HG02763 (cell line): ENCODE measurements at regions not wholly inside any gene's neighbourhood (a gene's known extent, or its start where the extent isn't known, plus 50 kb on each side); places are given as distances from the start of the nearest gene placed in this dataset.

Experiments used
- ATAC-seq: cut with Tn5 transposase; IDR thresholded peaks from one replicate; pipeline ENCODE4 v1.9.1; 2021; ENCODE audit warnings: mild to moderate bottlenecking, moderate library complexity; ENCODE audit not compliant: unreplicated experiment

- no peak for ATAC-seq
Observed at GRCh38 chr17:79261355-79262072, 186.9 kb downstream of the ENGASE start.

GRCh38 chr17:79258843-79259242 lies 184.2 kb downstream of the ENGASE start:
- ATAC-seq = no peak

- ATAC-seq = no peak
Observed at GRCh38 chr17:79258041-79258440, 183.4 kb downstream of the ENGASE start.

GRCh38 chr17:79255926-79256585 lies 181.4 kb downstream of the ENGASE start:
- no peak for ATAC-seq

- no peak for ATAC-seq
Observed at GRCh38 chr17:79255456-79255855, 180.8 kb downstream of the ENGASE start.

- ATAC-seq = no peak
Observed at GRCh38 chr17:79255046-79255445, 180.4 kb downstream of the ENGASE start.

- no peak for ATAC-seq
Observed at GRCh38 chr17:79252886-79253285, 178.3 kb downstream of the ENGASE start.

- no peak for ATAC-seq
Observed at GRCh38 chr17:79251824-79252223, 177.2 kb downstream of the ENGASE start.

- no peak for ATAC-seq
Observed at GRCh38 chr17:79249929-79250521, 175.4 kb downstream of the ENGASE start.

GRCh38 chr17:79248843-79249493 lies 174.3 kb downstream of the ENGASE start:
- no peak for ATAC-seq

- ATAC-seq = no peak
Observed at GRCh38 chr17:79246225-79247190, 171.9 kb downstream of the ENGASE start.

- ATAC-seq = no peak
Observed at GRCh38 chr17:79244665-79245064, 170.0 kb downstream of the ENGASE start.

GRCh38 chr17:79243996-79244395 lies 169.4 kb downstream of the ENGASE start:
- ATAC-seq = no peak

- ATAC-seq = no peak
Observed at GRCh38 chr17:79243603-79243990, 169.0 kb downstream of the ENGASE start.

GRCh38 chr17:79242873-79243602 lies 168.4 kb downstream of the ENGASE start:
- ATAC-seq = no peak

GRCh38 chr17:79242393-79242792 lies 167.8 kb downstream of the ENGASE start:
- ATAC-seq = no peak

- ATAC-seq = no peak
Observed at GRCh38 chr17:79241616-79242015, 167.0 kb downstream of the ENGASE start.

- no peak for ATAC-seq
Observed at GRCh38 chr17:79239205-79239604, 164.6 kb downstream of the ENGASE start.

- no peak for ATAC-seq
Observed at GRCh38 chr17:79237448-79238053, 162.9 kb downstream of the ENGASE start.
